WERI-Rb-1 (cell line): ENCODE measurements at regions not wholly inside any gene's neighbourhood (a gene's known extent, or its start where the extent isn't known, plus 50 kb on each side); places are given as distances from the start of the nearest gene placed in this dataset.
"Not testable (repeated sequence)": the region's sequence is repeated elsewhere in the genome, so short reads cannot be mapped to it uniquely, and the experiment has no call there.

Source experiments
- DNase-seq: peaks from one replicate; pipeline ENCODE4 v3.0.0-alpha.2; 2020
- H3K27ac ChIP-seq: fragments of 250-450 bp; sonication (Bioruptor Pico); 2 replicates; pipeline ENCODE4 v1.5.1; 2020; ENCODE audit warnings: mild to moderate bottlenecking, moderate library complexity
- H3K27me3 ChIP-seq: fragments of 250-450 bp; sonication (Bioruptor Pico); 2 replicates; pipeline ENCODE4 v1.5.1; 2021; ENCODE audit warnings: mild to moderate bottlenecking, low read depth, moderate library complexity; ENCODE audit not compliant: insufficient read depth, severe bottlenecking
- H3K36me3 ChIP-seq: fragments of 250-450 bp; sonication (Bioruptor Pico); 2 replicates; pipeline ENCODE4 v1.5.1; 2020; ENCODE audit warnings: mild to moderate bottlenecking, moderate library complexity
- H3K4me3 ChIP-seq: 2 replicates; pipeline ENCODE4 v1.5.1; 2011; ENCODE audit warnings: low read depth, mild to moderate bottlenecking, control low read depth, low read length
- H3K9me3 ChIP-seq: fragments of 250-450 bp; sonication (Bioruptor Pico); 2 replicates; pipeline ENCODE4 v1.5.1; 2021; ENCODE audit warnings: mild to moderate bottlenecking, moderate library complexity; ENCODE audit not compliant: severe bottlenecking
- CTCF ChIP-seq: IDR thresholded peaks from 2 replicates; pipeline ENCODE4 v1.5.1; 2011; ENCODE audit warnings: low read depth, mild to moderate bottlenecking, control low read depth, inconsistent platforms, low read length

DNA sequence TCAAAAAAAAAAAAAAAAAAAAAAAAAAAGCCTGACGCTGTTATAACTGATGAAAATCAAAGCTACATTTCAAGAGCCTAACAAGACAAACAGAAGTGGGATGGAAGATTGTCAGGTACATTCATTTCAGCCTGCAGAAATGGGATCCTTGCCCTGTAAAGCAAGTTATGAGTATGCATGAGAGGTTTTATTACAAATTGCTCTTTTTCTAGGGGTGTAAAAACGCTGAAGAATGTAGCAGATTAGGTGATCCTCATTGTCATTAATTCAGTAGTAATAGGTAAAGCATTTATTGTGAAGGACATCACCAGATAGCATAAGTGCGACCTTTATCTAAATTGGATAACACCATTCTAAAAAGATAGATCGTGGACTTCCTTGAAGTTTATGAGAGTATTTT, 208.3 kb downstream of the KCNJ2 start:
- TF ChIP-seq CTCF = no peak
- H3K4me3 ChIP-seq = no peak overlapping the region
- no peaks in the 10 kb centered on the region for H3K9me3 ChIP-seq
- DNase-seq = no peak
- no peaks in the 10 kb centered on the region for H3K36me3 ChIP-seq
- H3K27ac ChIP-seq = no peak overlapping the region
- no peaks in the 10 kb centered on the region for H3K27me3 ChIP-seq

DNA sequence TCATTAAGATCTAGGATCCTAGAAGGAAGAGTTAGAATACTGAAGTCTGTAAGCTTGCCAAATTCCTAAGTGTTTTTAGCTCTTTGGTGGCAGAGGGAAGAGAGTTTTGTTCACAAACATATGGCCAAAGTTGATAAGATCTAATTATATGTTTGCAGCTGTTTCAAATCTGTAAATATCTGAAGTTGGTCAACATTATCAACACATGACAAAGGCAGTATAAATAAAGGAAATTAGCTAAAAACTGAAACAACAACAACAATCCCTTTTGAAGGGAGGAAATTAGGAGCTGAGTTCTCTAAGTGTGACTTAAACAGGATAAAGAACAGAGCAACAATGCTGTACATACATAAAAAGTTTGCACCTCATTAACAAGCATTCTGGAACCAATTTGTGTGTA, 208.7 kb downstream of the KCNJ2 start:
- H3K9me3 ChIP-seq = no peaks in the 10 kb centered on the region
- H3K36me3 ChIP-seq = no peaks in the 10 kb centered on the region
- no peak for TF ChIP-seq CTCF
- no peak overlapping the region for H3K4me3 ChIP-seq
- no peak for DNase-seq
- no peaks in the 10 kb centered on the region for H3K27me3 ChIP-seq
- H3K27ac ChIP-seq = no peak overlapping the region

GRCh38 chr17:70379945-70380344, 210.6 kb downstream of the KCNJ2 start:
- H3K4me3 ChIP-seq = no peak overlapping the region
- no peaks in the 10 kb centered on the region for H3K27me3 ChIP-seq
- no peak for DNase-seq
- TF ChIP-seq CTCF = no peak
- no peaks in the 10 kb centered on the region for H3K36me3 ChIP-seq
- H3K9me3 ChIP-seq = no peaks in the 10 kb centered on the region
- no peak overlapping the region for H3K27ac ChIP-seq

DNA sequence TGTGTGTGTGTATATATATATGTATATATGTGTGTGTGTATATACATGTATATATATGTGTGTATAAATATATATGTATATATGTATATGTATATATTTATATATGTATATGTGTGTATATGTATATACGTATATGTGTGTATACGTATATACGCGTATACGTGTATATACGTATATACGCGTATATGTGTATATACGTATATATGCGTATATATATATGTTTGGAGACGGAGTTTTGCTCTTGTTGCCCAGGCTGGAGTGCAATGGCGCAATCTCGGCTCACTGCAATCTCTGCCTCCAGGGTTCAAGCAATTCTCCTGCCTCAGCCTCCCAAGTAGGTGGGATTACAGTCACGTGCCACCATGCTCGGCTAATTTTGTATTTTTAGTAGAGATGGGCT, 212.6 kb downstream of the KCNJ2 start:
- not testable (repeated sequence) for H3K9me3 ChIP-seq, DNase-seq, H3K27ac ChIP-seq, H3K27me3 ChIP-seq, H3K4me3 ChIP-seq, H3K36me3 ChIP-seq

GRCh38 chr17:70388326-70388725, 219.0 kb downstream of the KCNJ2 start:
- H3K27ac ChIP-seq = no peak overlapping the region
- H3K27me3 ChIP-seq = no peaks in the 10 kb centered on the region
- no peaks in the 10 kb centered on the region for H3K9me3 ChIP-seq
- H3K4me3 ChIP-seq = no peak overlapping the region
- no peak for TF ChIP-seq CTCF
- no peak for DNase-seq
- no peaks in the 10 kb centered on the region for H3K36me3 ChIP-seq

GRCh38 chr17:70389232-70389757, 220.0 kb downstream of the KCNJ2 start:
- not testable (repeated sequence) for H3K9me3 ChIP-seq, H3K27me3 ChIP-seq, H3K27ac ChIP-seq, H3K36me3 ChIP-seq, H3K4me3 ChIP-seq, DNase-seq

DNA sequence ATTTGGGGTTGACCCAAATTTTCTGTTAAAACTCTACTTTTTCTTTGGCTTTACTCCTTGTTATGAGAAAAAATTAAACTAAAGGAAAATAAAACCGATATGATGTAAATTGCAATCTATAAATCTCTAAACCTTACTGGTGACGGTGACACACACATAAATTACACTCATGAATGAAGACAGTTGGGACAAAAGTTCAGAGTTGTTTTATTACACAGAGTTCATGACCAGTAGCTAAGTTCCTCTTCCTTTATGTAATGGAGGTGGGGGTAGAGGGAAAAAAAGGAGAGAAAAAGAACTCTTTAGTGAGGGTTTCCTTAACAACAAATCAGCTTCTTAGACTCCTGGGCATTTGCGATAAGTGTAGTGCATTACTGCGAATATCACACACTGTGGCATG, 220.7 kb downstream of the KCNJ2 start:
- Histone ChIP-seq H3K36me3 (no peaks in the 10 kb centered on the region), H3K27ac (no peak overlapping the region), H3K4me3 (no peak overlapping the region), H3K27me3 (no peaks in the 10 kb centered on the region), H3K9me3 (no peaks in the 10 kb centered on the region)
- no peak for DNase-seq
- no peak for TF ChIP-seq CTCF
